ENCODE measurements at regions not wholly inside any gene's neighbourhood (a gene's known extent, or its start where the extent isn't known, plus 50 kb on each side); places are given as distances from the start of the nearest gene placed in this dataset.
"Not testable (repeated sequence)": the region's sequence is repeated elsewhere in the genome, so short reads cannot be mapped to it uniquely, and the experiment has no call there.

DNA sequence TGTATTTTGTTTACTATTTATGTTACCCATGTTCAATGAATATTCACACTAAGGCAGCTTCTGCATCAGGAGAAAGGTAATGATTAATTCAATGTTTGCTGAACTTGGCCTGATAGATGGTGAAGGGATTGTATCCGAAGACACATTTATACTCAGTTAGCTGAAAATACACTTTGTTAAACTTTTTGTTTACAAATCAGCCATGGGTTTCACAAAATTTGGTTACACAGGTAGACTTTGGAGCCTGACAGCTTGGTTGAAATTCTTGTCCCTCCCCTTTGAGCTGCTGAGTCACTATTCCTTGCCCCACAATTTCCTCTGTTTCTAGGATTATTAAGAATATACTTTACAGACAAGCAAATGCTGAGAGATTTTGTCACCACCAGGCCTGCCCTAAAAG, 162.6 kb downstream of the PPP1R3A start:
- H3K27me3 ChIP-seq, result no peaks in the 10 kb centered on the region
- H3K4me1 ChIP-seq, result no peaks in the 10 kb centered on the region
- WGBS, result 94% methylated on average over 1 of the region's 1 CpG
- H3K27ac ChIP-seq, result no peak overlapping the region
- H3K4me3 ChIP-seq, result no peak overlapping the region
- TF ChIP-seq, protein P1, sequence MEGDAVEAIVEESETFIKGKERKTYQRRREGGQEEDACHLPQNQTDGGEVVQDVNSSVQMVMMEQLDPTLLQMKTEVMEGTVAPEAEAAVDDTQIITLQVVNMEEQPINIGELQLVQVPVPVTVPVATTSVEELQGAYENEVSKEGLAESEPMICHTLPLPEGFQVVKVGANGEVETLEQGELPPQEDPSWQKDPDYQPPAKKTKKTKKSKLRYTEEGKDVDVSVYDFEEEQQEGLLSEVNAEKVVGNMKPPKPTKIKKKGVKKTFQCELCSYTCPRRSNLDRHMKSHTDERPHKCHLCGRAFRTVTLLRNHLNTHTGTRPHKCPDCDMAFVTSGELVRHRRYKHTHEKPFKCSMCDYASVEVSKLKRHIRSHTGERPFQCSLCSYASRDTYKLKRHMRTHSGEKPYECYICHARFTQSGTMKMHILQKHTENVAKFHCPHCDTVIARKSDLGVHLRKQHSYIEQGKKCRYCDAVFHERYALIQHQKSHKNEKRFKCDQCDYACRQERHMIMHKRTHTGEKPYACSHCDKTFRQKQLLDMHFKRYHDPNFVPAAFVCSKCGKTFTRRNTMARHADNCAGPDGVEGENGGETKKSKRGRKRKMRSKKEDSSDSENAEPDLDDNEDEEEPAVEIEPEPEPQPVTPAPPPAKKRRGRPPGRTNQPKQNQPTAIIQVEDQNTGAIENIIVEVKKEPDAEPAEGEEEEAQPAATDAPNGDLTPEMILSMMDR (IDR thresholded peaks at IDR 0.05), result no peak
- TF ChIP-seq EP300 (IDR thresholded peaks at IDR 0.05) (no peak), POLR2A (IDR thresholded peaks at IDR 0.05) (no peak), POLR2AphosphoS5 (IDR thresholded peaks at IDR 0.05) (no peak)
- DNase-seq (ENCODE audit: low spot score in 2 of 2), result no peak
- H3K9me3 ChIP-seq, result no peaks in the 10 kb centered on the region
- H3K36me3 ChIP-seq, result no peaks in the 10 kb centered on the region

DNA sequence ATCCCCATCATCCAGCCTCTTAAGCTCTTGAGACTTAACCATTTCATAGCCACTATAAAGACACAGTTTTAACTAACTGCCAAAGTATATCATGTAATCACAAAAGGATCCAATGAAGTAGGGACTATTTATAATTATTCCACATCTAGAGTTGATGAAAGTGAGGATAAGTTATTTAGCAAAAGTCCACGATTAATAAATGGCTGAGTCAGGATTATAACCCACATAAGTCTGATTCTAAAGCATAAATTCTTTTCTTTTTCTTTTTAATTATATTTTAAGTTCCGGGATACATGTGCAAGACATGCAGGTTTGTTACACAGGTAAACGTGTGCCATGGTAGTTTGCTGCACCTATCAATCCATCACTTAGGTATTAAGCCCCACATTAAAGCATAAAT, 166.1 kb downstream of the PPP1R3A start:
- 71% methylated on average over 3 of the region's 3 CpGs for WGBS
- H3K4me3 ChIP-seq, result no peak overlapping the region

DNA sequence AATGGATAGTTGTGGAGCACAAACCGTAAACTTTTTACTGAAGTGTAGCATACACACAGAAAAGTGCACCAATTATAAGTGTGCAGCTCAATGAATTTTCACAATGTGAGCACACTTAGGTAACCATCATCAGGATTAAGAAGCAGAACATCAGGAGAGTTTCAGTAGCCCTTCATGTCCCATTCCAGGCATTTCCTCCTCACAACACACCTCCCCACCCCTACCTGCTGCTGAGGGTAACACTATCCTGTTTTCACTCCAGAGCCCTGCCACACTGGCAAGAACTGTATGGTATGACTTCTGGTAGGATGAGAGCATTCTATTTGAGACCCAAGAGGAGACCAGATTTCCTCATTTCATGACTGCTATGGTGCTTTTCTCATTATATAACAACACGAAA, 166.5 kb downstream of the PPP1R3A start:
- TF ChIP-seq POLR2AphosphoS5 (IDR thresholded peaks at IDR 0.05) (no peak), EP300 (IDR thresholded peaks at IDR 0.05) (no peak), POLR2A (IDR thresholded peaks at IDR 0.05) (no peak)
- TF ChIP-seq, protein P1 (IDR thresholded peaks at IDR 0.05), result no peak
- Histone ChIP-seq H3K36me3 (no peaks in the 10 kb centered on the region), H3K4me3 (no peak overlapping the region), H3K27me3 (no peaks in the 10 kb centered on the region), H3K4me1 (no peaks in the 10 kb centered on the region), H3K27ac (no peak overlapping the region), H3K9me3 (peaks cover 4% of the 10 kb centered on the region)
- WGBS, result 44% methylated on average over 2 of the region's 2 CpGs
- DNase-seq (ENCODE audit: low spot score in 2 of 2), result no peak

More for the DNA sequence above, 166.1 kb downstream of the PPP1R3A start:
- H3K36me3 ChIP-seq, result no peaks in the 10 kb centered on the region
- DNase-seq (ENCODE audit: low spot score in 2 of 2), result no peak
- H3K27me3 ChIP-seq, result no peaks in the 10 kb centered on the region
- no peak overlapping the region for H3K27ac ChIP-seq
- TF ChIP-seq EP300 (IDR thresholded peaks at IDR 0.05) (no peak), POLR2AphosphoS5 (IDR thresholded peaks at IDR 0.05) (no peak), POLR2A (IDR thresholded peaks at IDR 0.05) (no peak)
- TF ChIP-seq, protein P1 (IDR thresholded peaks at IDR 0.05), result no peak
- peaks cover 4% of the 10 kb centered on the region for H3K9me3 ChIP-seq
- H3K4me1 ChIP-seq, result no peaks in the 10 kb centered on the region

- Histone ChIP-seq H3K27ac (no peak overlapping the region), H3K36me3 (no peaks in the 10 kb centered on the region), H3K27me3 (no peaks in the 10 kb centered on the region), H3K4me1 (no peaks in the 10 kb centered on the region), H3K4me3 (no peak overlapping the region), H3K9me3 (peaks cover 4% of the 10 kb centered on the region)
- no peak for DNase-seq (ENCODE audit: low spot score in 2 of 2)
- TF ChIP-seq EP300 (IDR thresholded peaks at IDR 0.05), result no peak
- 79% methylated on average over 1 of the region's 1 CpG for WGBS
Observed at GRCh38 chr7:113751547-113751946, 167.3 kb downstream of the PPP1R3A start.

- WGBS, result 92% methylated on average over 5 of the region's 5 CpGs
Observed at GRCh38 chr7:113748385-113748784, 170.4 kb downstream of the PPP1R3A start.

GRCh38 chr7:113742946-113743431, 175.8 kb downstream of the PPP1R3A start:
- 88% methylated on average over 21 of the region's 34 CpGs for WGBS
- not testable (repeated sequence) for H3K27ac ChIP-seq; H3K4me3 ChIP-seq; H3K9me3 ChIP-seq; H3K27me3 ChIP-seq; H3K36me3 ChIP-seq; H3K4me1 ChIP-seq; DNase-seq (ENCODE audit: low spot score in 2 of 2)

More at GRCh38 chr7:113748385-113748784, 170.4 kb downstream of the PPP1R3A start:
- H3K27ac ChIP-seq; H3K36me3 ChIP-seq; DNase-seq (ENCODE audit: low spot score in 2 of 2); H3K9me3 ChIP-seq; H3K4me1 ChIP-seq; H3K4me3 ChIP-seq; H3K27me3 ChIP-seq: not testable (repeated sequence)

GRCh38 chr7:113742377-113742776, 176.4 kb downstream of the PPP1R3A start:
- no peak overlapping the region for H3K4me3 ChIP-seq
- H3K27me3 ChIP-seq, result no peaks in the 10 kb centered on the region
- H3K4me1 ChIP-seq, result no peaks in the 10 kb centered on the region
- DNase-seq (ENCODE audit: low spot score in 2 of 2), result no peak
- TF ChIP-seq, protein P1 (IDR thresholded peaks at IDR 0.05), result no peak
- no peak for TF ChIP-seq EP300 (IDR thresholded peaks at IDR 0.05)
- H3K27ac ChIP-seq, result no peak overlapping the region
- no peaks in the 10 kb centered on the region for H3K9me3 ChIP-seq
- no peaks in the 10 kb centered on the region for H3K36me3 ChIP-seq
- 95% methylated on average over 2 of the region's 2 CpGs for WGBS

Data from suprapubic skin (tissue), 4 donors.